Immature natural killer cell (primary cell): ENCODE measurements at regions not wholly inside any gene's neighbourhood (a gene's known extent, or its start where the extent isn't known, plus 50 kb on each side); places are given as distances from the start of the nearest gene placed in this dataset.
"Not testable (repeated sequence)": the region's sequence is repeated elsewhere in the genome, so short reads cannot be mapped to it uniquely, and the experiment has no call there.

Source experiments
- DNase-seq, 3 donors: peaks; one replicate each; pipeline ENCODE4 v3.0.0; 2022; ENCODE audit warnings: mixed read lengths in 1 of 3
- H3K27ac Mint-ChIP-seq, 6 donors: one replicate each; pipeline ENCODE4 v1.8.0; 2020; ENCODE audit warnings: mixed read lengths in 6 of 6, mild to moderate bottlenecking in 5 of 6, inconsistent platforms in 4 of 6, moderate library complexity in 3 of 6
- H3K27me3 Mint-ChIP-seq, 3 donors: one replicate each; pipeline ENCODE4 v1.8.0; 2020 to 2021; ENCODE audit warnings: low read depth in 3 of 3, mild to moderate bottlenecking in 3 of 3, mixed read lengths in 3 of 3, moderate library complexity in 3 of 3, inconsistent platforms in 1 of 3
- H3K36me3 Mint-ChIP-seq, 3 donors: one replicate each; pipeline ENCODE4 v1.8.0; 2020; ENCODE audit warnings: mixed read lengths in 3 of 3, inconsistent platforms in 2 of 3, mild to moderate bottlenecking in 2 of 3
- H3K4me1 Mint-ChIP-seq, 2 donors: one replicate each; pipeline ENCODE4 v1.8.0; 2020; ENCODE audit warnings: inconsistent platforms in 2 of 2, mild to moderate bottlenecking in 2 of 2, mixed read lengths in 2 of 2, moderate library complexity in 1 of 2
- H3K4me3 Mint-ChIP-seq, 5 donors: one replicate each; pipeline ENCODE4 v1.8.0; 2020; ENCODE audit warnings: mild to moderate bottlenecking in 5 of 5, mixed read lengths in 5 of 5, inconsistent platforms in 3 of 5, moderate library complexity in 3 of 5
- H3K9me3 Mint-ChIP-seq, 6 donors: one replicate each; pipeline ENCODE4 v1.8.0; 2020; ENCODE audit warnings: mild to moderate bottlenecking in 6 of 6, mixed read lengths in 6 of 6, inconsistent platforms in 4 of 6, moderate library complexity in 3 of 6

GRCh38 chr3:162599742-162600141 is 1103.1 kb downstream of the OTOL1 start:
- H3K9me3 Mint-ChIP-seq, result peaks cover 8 to 61% (median 41%) of the 10 kb centered on the region in 6 donors
- H3K27ac Mint-ChIP-seq, H3K4me1 Mint-ChIP-seq, DNase-seq, H3K27me3 Mint-ChIP-seq, H3K4me3 Mint-ChIP-seq, H3K36me3 Mint-ChIP-seq: not testable (repeated sequence)

GRCh38 chr3:162601101-162601670 is 1104.6 kb downstream of the OTOL1 start:
- DNase-seq, result no peak
- no peak overlapping the region for H3K27ac Mint-ChIP-seq
- peaks cover 0 to 9% (median 5%) of the 10 kb centered on the region in 3 donors for H3K36me3 Mint-ChIP-seq
- no peak overlapping the region for H3K4me3 Mint-ChIP-seq
- no peaks in the 10 kb centered on the region for H3K27me3 Mint-ChIP-seq
- no peaks in the 10 kb centered on the region for H3K4me1 Mint-ChIP-seq
- peaks cover 11 to 60% (median 50%) of the 10 kb centered on the region in 6 donors for H3K9me3 Mint-ChIP-seq

GRCh38 chr3:162602619-162603018 is 1106.0 kb downstream of the OTOL1 start:
- no peak for DNase-seq
- Mint-ChIP-seq H3K9me3 (peaks cover 11 to 71% (median 52%) of the 10 kb centered on the region in 6 donors), H3K27me3 (no peaks in the 10 kb centered on the region), H3K27ac (no peak overlapping the region), H3K36me3 (peaks cover 0 to 9% (median 8%) of the 10 kb centered on the region in 3 donors), H3K4me1 (no peaks in the 10 kb centered on the region), H3K4me3 (no peak overlapping the region)

GRCh38 chr3:162605651-162606204 is 1109.1 kb downstream of the OTOL1 start:
- Mint-ChIP-seq H3K36me3 (peaks cover 0 to 6% (median 3%) of the 10 kb centered on the region in 3 donors), H3K4me3 (no peak overlapping the region), H3K4me1 (no peaks in the 10 kb centered on the region), H3K27me3 (peaks cover 0 to 2% (median 0%) of the 10 kb centered on the region in 3 donors), H3K9me3 (peaks cover 7 to 69% (median 41%) of the 10 kb centered on the region in 6 donors), H3K27ac (no peak overlapping the region)
- no peak for DNase-seq

- Mint-ChIP-seq H3K27me3 (peaks cover 0 to 2% (median 0%) of the 10 kb centered on the region in 3 donors), H3K27ac (no peak overlapping the region), H3K9me3 (peaks cover 1 to 29% (median 21%) of the 10 kb centered on the region in 6 donors), H3K36me3 (peaks cover 0 to 3% (median 0%) of the 10 kb centered on the region in 3 donors), H3K4me1 (no peaks in the 10 kb centered on the region), H3K4me3 (no peak overlapping the region)
- no peak for DNase-seq
Observed at GRCh38 chr3:162610261-162610660, 1113.7 kb downstream of the OTOL1 start.

- H3K36me3 Mint-ChIP-seq, result no peaks in the 10 kb centered on the region
- peaks cover 0 to 2% (median 0%) of the 10 kb centered on the region in 3 donors for H3K27me3 Mint-ChIP-seq
- DNase-seq, result no peak
- H3K27ac Mint-ChIP-seq, result no peak overlapping the region
- H3K9me3 Mint-ChIP-seq, result peaks cover 0 to 28% (median 15%) of the 10 kb centered on the region in 6 donors
- H3K4me1 Mint-ChIP-seq, result no peaks in the 10 kb centered on the region
- no peak overlapping the region for H3K4me3 Mint-ChIP-seq
Observed at GRCh38 chr3:162612991-162613390, 1116.4 kb downstream of the OTOL1 start.

- H3K9me3 Mint-ChIP-seq, result peaks cover 7 to 36% (median 22%) of the 10 kb centered on the region in 6 donors
- no peak overlapping the region for H3K27ac Mint-ChIP-seq
- H3K4me1 Mint-ChIP-seq, result no peaks in the 10 kb centered on the region
- H3K4me3 Mint-ChIP-seq, result no peak overlapping the region
- no peaks in the 10 kb centered on the region for H3K27me3 Mint-ChIP-seq
- H3K36me3 Mint-ChIP-seq, result no peaks in the 10 kb centered on the region
- DNase-seq, result no peak
Observed at GRCh38 chr3:162626172-162626571, 1129.6 kb downstream of the OTOL1 start.

GRCh38 chr3:162628531-162628930 is 1131.9 kb downstream of the OTOL1 start:
- peaks cover 0 to 3% (median 0%) of the 10 kb centered on the region in 3 donors for H3K36me3 Mint-ChIP-seq
- no peak for DNase-seq
- H3K27me3 Mint-ChIP-seq, result no peaks in the 10 kb centered on the region
- H3K4me1 Mint-ChIP-seq, result no peaks in the 10 kb centered on the region
- H3K27ac Mint-ChIP-seq, result no peak overlapping the region
- peaks cover 5 to 30% (median 16%) of the 10 kb centered on the region in 6 donors for H3K9me3 Mint-ChIP-seq
- no peak overlapping the region for H3K4me3 Mint-ChIP-seq

GRCh38 chr3:162629372-162629771 is 1132.8 kb downstream of the OTOL1 start:
- Mint-ChIP-seq H3K4me3 (no peak overlapping the region), H3K4me1 (no peaks in the 10 kb centered on the region), H3K9me3 (peaks cover 0 to 28% (median 17%) of the 10 kb centered on the region in 6 donors), H3K27ac (no peak overlapping the region), H3K27me3 (peaks cover 0 to 2% (median 0%) of the 10 kb centered on the region in 3 donors), H3K36me3 (peaks cover 0 to 6% (median 0%) of the 10 kb centered on the region in 3 donors)
- DNase-seq, result no peak

- no peaks in the 10 kb centered on the region for H3K4me1 Mint-ChIP-seq
- H3K36me3 Mint-ChIP-seq, result peaks cover 0 to 6% (median 0%) of the 10 kb centered on the region in 3 donors
- H3K27me3 Mint-ChIP-seq, result peaks cover 0 to 2% (median 0%) of the 10 kb centered on the region in 3 donors
- DNase-seq, result no peak
- peaks cover 5 to 35% (median 18%) of the 10 kb centered on the region in 6 donors for H3K9me3 Mint-ChIP-seq
- no peak overlapping the region for H3K4me3 Mint-ChIP-seq
- no peak overlapping the region for H3K27ac Mint-ChIP-seq
Observed at GRCh38 chr3:162632672-162633071, 1136.1 kb downstream of the OTOL1 start.

- not testable (repeated sequence) for H3K4me3 Mint-ChIP-seq, H3K36me3 Mint-ChIP-seq, H3K27me3 Mint-ChIP-seq, DNase-seq, H3K27ac Mint-ChIP-seq, H3K4me1 Mint-ChIP-seq
- peaks cover 0 to 27% (median 13%) of the 10 kb centered on the region in 6 donors for H3K9me3 Mint-ChIP-seq
Observed at GRCh38 chr3:162640208-162640607, 1143.6 kb downstream of the OTOL1 start.

- no peak overlapping the region for H3K27ac Mint-ChIP-seq
- no peak for DNase-seq
- no peaks in the 10 kb centered on the region for H3K36me3 Mint-ChIP-seq
- peaks cover 0 to 27% (median 11%) of the 10 kb centered on the region in 6 donors for H3K9me3 Mint-ChIP-seq
- H3K4me3 Mint-ChIP-seq, result no peak overlapping the region
- H3K27me3 Mint-ChIP-seq, result no peaks in the 10 kb centered on the region
- no peaks in the 10 kb centered on the region for H3K4me1 Mint-ChIP-seq
Observed at GRCh38 chr3:162641317-162641716, 1144.7 kb downstream of the OTOL1 start.

GRCh38 chr3:162641907-162642306 is 1145.3 kb downstream of the OTOL1 start:
- Mint-ChIP-seq H3K4me3 (no peak overlapping the region), H3K27ac (no peak overlapping the region), H3K4me1 (no peaks in the 10 kb centered on the region)

GRCh38 chr3:162643245-162643644 is 1146.6 kb downstream of the OTOL1 start:
- no peaks in the 10 kb centered on the region for H3K27me3 Mint-ChIP-seq

More at GRCh38 chr3:162641907-162642306, 1145.3 kb downstream of the OTOL1 start:
- Mint-ChIP-seq H3K9me3 (peaks cover 5 to 27% (median 12%) of the 10 kb centered on the region in 6 donors), H3K27me3 (no peaks in the 10 kb centered on the region), H3K36me3 (peaks cover 0 to 4% (median 0%) of the 10 kb centered on the region in 3 donors)
- no peak for DNase-seq

More at GRCh38 chr3:162643245-162643644, 1146.6 kb downstream of the OTOL1 start:
- Mint-ChIP-seq H3K36me3 (peaks cover 0 to 4% (median 0%) of the 10 kb centered on the region in 3 donors), H3K9me3 (peaks cover 2 to 33% (median 14%) of the 10 kb centered on the region in 6 donors), H3K4me1 (no peaks in the 10 kb centered on the region), H3K27ac (no peak overlapping the region), H3K4me3 (no peak overlapping the region)
- DNase-seq, result no peak
